ES-I3 (cell line): ENCODE measurements at regions not wholly inside any gene's neighbourhood (a gene's known extent, or its start where the extent isn't known, plus 50 kb on each side); places are given as distances from the start of the nearest gene placed in this dataset.

Source experiments
- H3K36me3 ChIP-seq: 2 replicates; pipeline ENCODE4 v1.6.1; 2013; ENCODE audit warnings: mild to moderate bottlenecking, low read length, control low read depth, moderate library complexity; ENCODE audit not compliant: insufficient read depth
- H3K4me1 ChIP-seq: 2 replicates; pipeline ENCODE4 v1.6.1; 2013; ENCODE audit warnings: mild to moderate bottlenecking, control low read depth, low read length; ENCODE audit not compliant: insufficient read depth
- H3K9ac ChIP-seq: 2 replicates; pipeline ENCODE4 v1.6.1; 2013; ENCODE audit warnings: low read depth, mild to moderate bottlenecking, low read length, moderate library complexity
- H3K9me3 ChIP-seq: 2 replicates; pipeline ENCODE4 v1.6.1; 2013; ENCODE audit warnings: mild to moderate bottlenecking, low read length, moderate library complexity; ENCODE audit not compliant: control insufficient read depth, insufficient read depth

DNA sequence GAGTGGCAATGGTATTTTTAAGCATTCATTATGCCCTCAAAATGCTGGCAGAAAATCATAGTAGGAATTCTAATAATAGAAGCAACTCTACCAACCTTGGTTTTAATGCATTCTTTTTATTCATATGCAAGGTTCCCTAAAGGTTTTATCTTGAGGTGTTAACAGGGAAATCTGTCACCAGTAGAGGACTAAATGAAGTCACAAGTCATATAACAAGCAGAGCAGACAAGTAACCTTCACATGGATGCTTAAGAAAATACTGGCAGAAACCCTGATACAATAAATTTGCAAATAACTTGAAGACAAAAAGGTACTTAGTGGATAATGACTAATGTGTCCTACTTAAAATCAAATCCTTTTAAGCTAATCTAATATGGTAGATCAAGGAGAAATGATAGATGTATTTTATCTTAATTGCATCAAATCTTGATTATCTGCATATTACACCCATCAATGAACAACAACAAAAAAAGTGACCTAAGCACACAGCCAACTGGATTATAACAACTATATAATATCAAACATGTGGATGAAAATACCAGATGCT lies 73.3 kb downstream of the RFC3 start:
- H3K36me3 ChIP-seq: no peaks in the 10 kb centered on the region
- H3K9me3 ChIP-seq: peaks cover 2% of the 10 kb centered on the region; the same call in 1 of the 2 replicates
- H3K9ac ChIP-seq: no peak overlapping the region
- H3K4me1 ChIP-seq: no peaks in the 10 kb centered on the region

DNA sequence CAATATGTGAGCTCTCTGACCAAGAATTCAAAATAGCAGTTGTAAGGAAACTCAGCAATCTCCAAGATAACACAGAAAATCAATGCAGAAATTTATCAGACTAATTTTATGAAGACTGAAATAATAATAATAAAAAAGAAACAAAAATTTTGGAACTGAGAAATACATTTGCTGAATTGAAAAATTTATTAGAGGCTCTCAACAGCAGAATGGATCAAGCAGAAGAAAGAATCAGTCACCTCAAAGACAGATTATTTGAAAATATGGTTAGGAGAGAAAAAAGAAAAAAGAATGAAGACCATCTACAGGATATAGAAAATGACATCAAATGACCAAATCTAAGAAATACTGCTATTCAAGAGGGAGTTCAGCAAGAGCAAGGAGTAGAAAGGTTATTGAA lies 75.6 kb downstream of the RFC3 start:
- no peaks in the 10 kb centered on the region for H3K36me3 ChIP-seq
- no peak overlapping the region for H3K9ac ChIP-seq
- peaks cover 2% of the 10 kb centered on the region; the same call in 1 of the 2 replicates for H3K9me3 ChIP-seq

DNA sequence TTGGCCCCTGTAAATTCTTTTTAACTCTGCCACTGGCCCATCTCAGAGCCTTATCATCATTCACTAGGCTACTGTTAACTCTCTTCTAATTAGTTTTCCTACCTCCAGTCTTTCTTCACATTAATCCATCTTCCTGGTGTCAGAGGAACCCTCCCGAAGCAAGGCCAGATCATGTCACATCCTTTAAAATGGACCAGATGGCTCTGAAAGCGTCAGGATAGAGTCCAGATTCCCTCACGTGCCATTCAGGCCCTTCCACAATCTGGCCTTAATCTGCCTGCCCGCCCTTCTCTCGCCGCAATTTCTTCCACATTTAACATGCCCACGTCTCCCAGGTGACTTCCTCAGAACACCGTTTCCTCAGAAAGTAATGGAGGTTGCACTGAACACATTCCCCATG lies 86.5 kb downstream of the RFC3 start:
- H3K9ac ChIP-seq: no peak overlapping the region
- H3K9me3 ChIP-seq: no peaks in the 10 kb centered on the region; the same call in 1 of the 2 replicates
- H3K36me3 ChIP-seq: no peaks in the 10 kb centered on the region
- no peaks in the 10 kb centered on the region for H3K4me1 ChIP-seq

More for the DNA sequence above, 75.6 kb downstream of the RFC3 start:
- no peaks in the 10 kb centered on the region for H3K4me1 ChIP-seq

DNA sequence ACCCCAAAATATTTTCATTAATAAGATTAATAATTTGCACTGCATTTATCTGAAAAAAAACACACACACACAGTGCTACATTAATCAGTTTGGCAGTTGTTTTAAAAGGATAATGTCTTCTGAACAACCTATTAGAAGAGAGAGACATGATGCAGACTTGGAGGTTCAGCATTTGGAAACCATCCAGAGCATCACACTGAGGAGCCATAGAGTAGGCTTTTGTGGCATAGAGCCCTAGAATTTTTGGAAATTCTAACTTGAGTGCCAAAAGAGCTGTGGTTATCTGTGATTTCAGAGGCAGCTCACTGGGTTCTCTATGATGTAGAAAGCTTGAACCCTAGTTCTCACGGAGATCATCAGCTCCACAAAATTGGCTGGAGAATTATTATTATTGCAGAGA lies 90.2 kb downstream of the RFC3 start:
- Histone ChIP-seq H3K4me1 (no peaks in the 10 kb centered on the region), H3K36me3 (no peaks in the 10 kb centered on the region), H3K9me3 (no peaks in the 10 kb centered on the region), H3K9ac (no peak overlapping the region)

DNA sequence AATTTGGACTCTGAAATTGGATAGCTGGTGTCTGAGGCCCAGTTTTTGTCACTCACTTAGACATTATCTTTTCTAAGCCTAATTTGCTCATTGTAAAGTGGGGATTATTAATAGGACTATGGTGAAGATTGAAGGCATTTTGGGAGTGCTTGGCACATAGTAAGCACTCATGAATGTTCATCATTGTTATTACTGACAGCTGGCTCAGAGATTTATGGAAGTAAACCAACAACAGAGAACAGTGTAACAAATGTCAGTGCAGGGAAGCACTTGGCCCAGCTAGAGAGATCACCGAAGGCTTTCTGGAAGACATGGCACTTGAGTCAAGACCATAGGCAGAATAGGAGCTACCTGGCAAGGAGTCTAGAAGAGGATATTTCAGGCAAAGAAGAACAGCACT lies 92.3 kb downstream of the RFC3 start:
- no peaks in the 10 kb centered on the region for H3K4me1 ChIP-seq
- no peak overlapping the region for H3K9ac ChIP-seq
- no peaks in the 10 kb centered on the region for H3K9me3 ChIP-seq
- H3K36me3 ChIP-seq: no peaks in the 10 kb centered on the region

DNA sequence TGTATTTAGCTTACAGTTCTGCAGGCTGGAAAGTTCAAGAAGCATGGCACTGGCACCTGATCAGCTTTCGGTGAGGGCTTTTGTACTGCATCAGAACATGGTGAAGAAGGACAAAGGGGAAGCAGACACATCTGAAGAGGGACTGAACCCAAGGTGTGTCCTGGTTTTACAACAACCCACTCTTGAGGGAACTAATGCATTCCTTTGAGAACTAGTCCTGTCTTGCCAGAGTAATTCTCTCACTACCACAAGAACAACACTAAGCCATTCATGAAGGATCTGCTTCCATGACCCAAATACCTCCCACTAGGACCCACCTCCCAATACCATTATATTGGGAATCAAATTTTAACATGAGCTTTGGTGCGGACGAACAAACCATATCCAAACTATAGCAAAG lies 93.6 kb downstream of the RFC3 start:
- no peaks in the 10 kb centered on the region for H3K36me3 ChIP-seq
- H3K4me1 ChIP-seq: no peaks in the 10 kb centered on the region
- no peaks in the 10 kb centered on the region for H3K9me3 ChIP-seq
- no peak overlapping the region for H3K9ac ChIP-seq

DNA sequence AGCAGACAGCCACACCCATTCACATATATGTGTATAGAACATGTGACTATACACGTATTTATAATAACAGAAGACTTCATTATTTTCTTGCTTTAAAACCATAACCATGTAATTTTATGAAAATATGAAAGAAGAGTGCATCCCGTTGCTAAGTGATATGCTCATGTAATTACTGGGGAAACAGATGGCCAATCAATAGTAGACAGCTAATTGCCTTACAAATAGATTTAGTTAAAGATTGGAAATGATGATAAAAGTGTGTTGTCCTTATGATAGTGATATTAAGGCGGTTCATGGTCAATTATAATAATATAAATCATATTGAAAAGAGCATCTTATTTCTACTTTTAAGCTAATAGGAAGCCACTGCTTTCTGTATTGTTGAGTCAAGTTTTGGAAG lies 95.9 kb downstream of the RFC3 start:
- Histone ChIP-seq H3K9me3 (no peaks in the 10 kb centered on the region), H3K9ac (no peak overlapping the region), H3K4me1 (no peaks in the 10 kb centered on the region), H3K36me3 (no peaks in the 10 kb centered on the region)

DNA sequence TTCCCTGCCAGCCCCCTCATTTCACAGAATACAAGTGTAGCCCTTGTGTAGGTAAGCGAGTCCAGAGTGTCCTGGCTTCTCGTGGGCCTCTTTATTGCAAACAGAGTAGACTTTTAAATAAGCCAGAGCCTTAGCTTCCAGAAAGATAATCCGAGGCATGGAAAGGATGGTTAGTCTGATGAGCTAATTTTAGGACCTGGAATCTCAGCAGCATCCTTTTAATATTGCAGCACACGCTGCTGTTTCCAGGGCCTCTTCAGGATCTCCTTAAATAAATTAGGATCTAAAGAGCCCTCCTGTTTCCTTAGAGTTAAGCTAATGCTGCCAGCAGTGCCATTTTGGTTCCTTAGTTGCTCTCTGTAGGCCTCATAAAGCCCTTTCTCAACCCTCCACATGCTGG lies 99.2 kb downstream of the RFC3 start:
- Histone ChIP-seq H3K9ac (no peak overlapping the region), H3K36me3 (no peaks in the 10 kb centered on the region), H3K4me1 (no peaks in the 10 kb centered on the region), H3K9me3 (no peaks in the 10 kb centered on the region)

DNA sequence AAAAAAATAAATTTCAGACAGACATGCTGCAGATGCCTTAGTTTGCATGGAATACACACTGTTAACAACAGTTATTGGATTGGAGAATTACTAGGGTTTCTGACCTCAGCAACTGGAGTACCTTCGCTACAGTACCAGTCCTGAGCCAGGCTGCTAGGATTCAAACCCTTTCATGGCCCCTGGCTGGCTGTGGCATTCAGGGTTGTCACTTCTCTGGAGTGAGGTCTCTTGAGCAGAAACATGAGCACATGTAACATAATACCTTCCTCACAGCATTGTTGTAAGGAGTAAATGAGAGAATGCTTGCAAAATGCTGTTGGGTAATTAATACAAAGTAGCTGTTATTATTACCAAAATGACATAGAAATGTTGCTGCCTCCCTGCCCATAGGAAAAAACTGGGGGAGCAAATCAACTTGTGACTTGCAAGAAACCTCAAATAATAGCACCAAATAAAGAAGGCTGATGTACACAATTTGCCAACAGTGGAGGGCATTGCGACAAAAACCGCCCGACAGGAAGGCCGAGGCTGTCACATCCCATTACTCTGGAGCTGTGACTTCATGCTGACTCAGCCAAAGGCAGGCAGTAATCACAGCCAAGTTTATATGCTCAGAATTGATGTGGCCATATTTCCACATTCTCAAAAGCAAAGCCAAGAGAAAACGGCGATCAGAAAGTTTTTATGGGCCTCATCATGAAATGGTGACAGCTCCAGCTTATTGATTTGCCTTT lies 100.4 kb downstream of the RFC3 start:
- H3K36me3 ChIP-seq: no peaks in the 10 kb centered on the region
- no peak overlapping the region for H3K9ac ChIP-seq
- no peaks in the 10 kb centered on the region for H3K4me1 ChIP-seq
- H3K9me3 ChIP-seq: no peaks in the 10 kb centered on the region

DNA sequence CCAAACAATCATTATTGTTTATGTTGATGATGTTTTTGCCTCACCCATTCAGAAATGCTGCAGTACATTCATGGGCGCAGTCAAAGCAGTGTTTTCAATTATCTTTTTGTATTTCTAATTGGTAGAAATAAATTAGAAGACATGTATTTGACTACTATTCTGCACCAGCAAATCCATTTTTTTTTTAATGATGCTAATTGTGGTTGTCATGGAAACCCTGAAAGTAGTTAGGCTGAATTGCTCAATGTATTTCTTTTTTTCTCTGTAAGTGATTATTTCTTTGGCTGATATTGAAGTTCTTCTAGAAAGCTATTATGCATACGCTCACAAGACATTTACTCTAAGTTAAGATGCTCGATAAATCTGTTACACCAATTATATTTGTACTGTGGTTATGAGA lies 101.2 kb downstream of the RFC3 start:
- Histone ChIP-seq H3K9ac (no peak overlapping the region), H3K36me3 (no peaks in the 10 kb centered on the region), H3K4me1 (no peaks in the 10 kb centered on the region), H3K9me3 (no peaks in the 10 kb centered on the region)

DNA sequence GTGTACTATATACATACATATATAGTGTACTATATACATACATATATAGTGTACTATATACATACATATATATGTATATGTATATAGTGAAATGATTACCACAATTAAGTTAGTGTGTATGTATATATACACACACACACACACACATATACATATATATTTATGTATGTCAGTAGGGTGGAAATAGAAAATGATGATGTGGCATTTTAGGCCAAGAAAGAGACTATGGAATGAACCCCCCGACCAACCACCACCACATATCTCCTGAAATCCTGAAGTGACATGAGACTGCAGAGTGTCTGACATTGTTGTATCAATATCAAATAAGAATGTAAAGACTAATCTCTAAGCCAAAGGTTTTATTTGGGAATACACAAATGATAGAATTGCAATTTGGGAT lies 107.6 kb downstream of the RFC3 start:
- H3K36me3 ChIP-seq: no peaks in the 10 kb centered on the region
- H3K4me1 ChIP-seq: no peaks in the 10 kb centered on the region
- H3K9ac ChIP-seq: no peak overlapping the region
- no peaks in the 10 kb centered on the region for H3K9me3 ChIP-seq

DNA sequence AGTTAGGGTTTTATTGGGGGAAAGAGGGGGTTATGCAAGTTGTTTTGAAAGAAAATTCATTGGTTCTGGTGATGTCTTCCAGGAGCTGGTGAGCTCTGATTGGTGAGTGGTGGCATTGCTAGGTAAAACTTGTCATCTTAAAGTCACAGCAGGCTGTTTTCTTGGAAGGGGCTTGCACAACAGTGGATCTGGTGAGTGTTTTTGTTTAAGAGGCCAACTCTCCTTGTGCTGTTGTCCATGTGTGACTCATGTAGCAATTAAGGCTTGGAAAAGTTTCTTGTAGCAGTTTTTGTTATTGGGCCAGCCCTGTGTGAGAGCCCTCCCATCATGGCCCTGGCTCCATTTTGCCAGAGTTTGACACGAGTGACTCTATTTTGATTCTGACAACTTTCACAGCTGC lies 109.4 kb downstream of the RFC3 start:
- Histone ChIP-seq H3K36me3 (no peaks in the 10 kb centered on the region), H3K9me3 (no peaks in the 10 kb centered on the region), H3K9ac (no peak overlapping the region), H3K4me1 (no peaks in the 10 kb centered on the region)

DNA sequence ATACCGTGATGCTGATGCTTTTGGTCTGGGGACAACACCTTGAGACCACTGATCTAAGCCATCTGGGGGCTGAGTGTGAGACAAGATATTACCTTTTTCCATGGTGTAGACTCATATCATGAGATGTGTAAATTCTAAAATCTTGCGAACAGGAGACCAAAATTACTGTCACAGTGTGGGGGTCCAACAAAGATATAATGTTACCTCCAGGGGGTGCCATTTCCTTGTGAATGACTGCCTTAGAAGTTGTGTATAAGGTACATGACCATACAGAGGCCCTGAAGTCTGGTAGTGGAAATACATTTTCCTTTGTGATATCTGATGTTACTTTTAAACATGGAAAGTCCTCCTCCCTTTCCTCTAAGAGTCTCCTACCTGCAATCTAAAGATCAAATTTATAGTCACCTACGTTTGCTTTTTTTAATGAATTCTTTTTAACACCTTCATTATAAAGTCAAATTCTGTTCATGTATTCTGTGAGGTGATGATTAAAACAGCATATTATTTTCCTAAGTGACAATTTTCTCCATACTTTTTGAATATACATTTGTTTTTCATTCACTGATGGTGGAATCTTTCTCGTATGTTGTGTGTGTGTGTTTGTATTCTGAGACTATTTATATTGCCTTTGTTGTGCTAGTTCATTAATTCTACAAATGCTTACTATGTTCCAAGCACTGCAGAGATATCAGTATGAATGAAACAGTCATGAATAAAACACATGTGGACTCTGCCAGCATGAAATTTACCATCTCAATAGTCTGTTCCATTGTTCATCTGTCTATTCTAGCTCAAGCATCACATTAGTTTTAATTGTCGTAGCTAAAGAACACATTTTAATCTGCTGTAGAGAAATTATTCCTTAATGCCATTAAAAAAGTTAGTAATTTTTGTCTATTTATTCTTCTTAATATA lies 113.7 kb downstream of the RFC3 start:
- H3K4me1 ChIP-seq: peaks cover 11% of the 10 kb centered on the region; the same call in 1 of the 2 replicates
- H3K9me3 ChIP-seq: no peaks in the 10 kb centered on the region

DNA sequence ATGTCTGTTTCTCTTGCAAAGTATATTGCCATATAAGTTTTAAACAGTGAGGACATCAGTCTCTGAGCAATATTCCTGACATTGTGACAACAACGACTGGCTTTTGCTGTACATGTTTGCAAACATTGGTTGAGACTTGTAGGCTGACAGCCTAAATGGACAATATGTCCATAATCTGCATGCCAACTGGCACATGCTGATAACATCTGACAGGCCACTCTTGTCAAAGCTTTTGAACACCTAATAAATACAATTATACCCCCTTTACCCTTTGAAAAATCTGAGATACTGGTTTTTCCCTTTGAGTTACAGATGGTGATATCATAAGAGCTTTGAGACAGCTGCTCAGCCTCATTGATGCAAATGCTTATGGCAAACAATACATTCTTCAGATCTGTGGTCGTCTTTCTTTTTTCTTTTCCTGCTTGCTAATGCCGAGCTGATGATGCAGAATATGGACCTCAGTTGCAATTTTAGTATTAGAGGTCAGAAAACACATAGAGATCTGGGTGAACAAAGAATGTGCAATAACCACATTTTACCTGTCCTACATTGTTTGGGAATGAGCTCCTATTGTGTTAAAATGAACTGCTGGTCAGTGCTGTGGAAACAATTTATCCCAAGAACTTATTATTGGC lies 114.9 kb downstream of the RFC3 start:
- Histone ChIP-seq H3K4me1 (peaks cover 17% of the 10 kb centered on the region), H3K9me3 (no peaks in the 10 kb centered on the region), H3K36me3 (no peaks in the 10 kb centered on the region), H3K9ac (no peak overlapping the region)

More for the DNA sequence above, 113.7 kb downstream of the RFC3 start:
- no peak overlapping the region for H3K9ac ChIP-seq
- no peaks in the 10 kb centered on the region for H3K36me3 ChIP-seq
